Suppressor macrophage (primary cell): ENCODE measurements at regions not wholly inside any gene's neighbourhood (a gene's known extent, or its start where the extent isn't known, plus 50 kb on each side); places are given as distances from the start of the nearest gene placed in this dataset.

Experiments used
- DNase-seq, 4 experiments: peaks; one replicate each; pipeline ENCODE4 v3.0.0-alpha.2; 2020 to 2022

GRCh38 chr3:46113608-46114007, 86.3 kb upstream of the XCR1 start:
- peak in 1 of 4 experiments; percentile 2 for DNase-seq

DNA sequence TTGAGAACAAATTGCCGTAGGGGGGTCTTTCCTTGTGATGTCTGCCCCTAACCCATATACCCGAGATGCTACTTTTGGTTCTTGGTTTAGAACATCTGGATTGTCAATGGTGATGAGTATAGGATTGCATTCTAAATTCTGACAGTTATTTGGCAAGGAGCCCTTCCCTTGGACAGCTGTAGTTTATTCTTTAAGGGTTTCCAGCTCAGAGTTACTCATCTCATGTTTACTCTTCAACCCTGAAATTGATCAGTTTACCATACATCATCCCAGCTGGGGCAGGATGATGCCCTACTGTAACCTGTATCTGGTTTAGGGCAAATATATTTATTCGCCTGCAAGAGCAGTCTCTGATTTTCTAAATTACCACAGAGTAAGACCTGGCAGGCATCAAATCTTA, 85.7 kb upstream of the XCR1 start:
- DNase-seq: no peak

DNA sequence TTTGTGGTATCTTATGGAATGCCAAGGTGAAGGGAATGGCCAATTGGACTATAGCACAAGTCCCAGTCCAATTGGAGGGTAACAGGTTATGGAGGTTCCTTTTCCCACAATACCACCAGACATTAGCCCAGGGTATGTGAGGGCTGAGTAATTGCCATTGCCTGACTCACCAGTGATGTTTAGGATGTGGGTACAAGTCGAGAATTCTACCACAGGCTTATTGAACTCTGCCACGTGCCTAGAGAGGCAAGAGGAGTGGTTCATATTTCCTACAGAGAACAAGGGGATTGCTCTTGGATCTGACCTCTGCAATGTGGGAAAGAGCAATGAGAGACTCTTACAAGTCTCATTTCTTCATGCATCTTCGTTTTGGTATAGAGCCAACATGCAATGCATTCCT, 85.0 kb upstream of the XCR1 start:
- DNase-seq: peak; percentile 19 to 65 (median 44)

GRCh38 chr3:46110701-46111493, 83.6 kb upstream of the XCR1 start:
- DNase-seq: peak; percentile 91 to 97 (median 94)

- no peak for DNase-seq
These were observed 80.4 kb upstream of the XCR1 start for GRCh38 chr3:46107682-46108081.

GRCh38 chr3:46105306-46105919, 78.1 kb upstream of the XCR1 start:
- peak in 2 of 4 experiments; percentile 38 to 49 for DNase-seq

- no peak for DNase-seq
These were observed 77.4 kb upstream of the XCR1 start for GRCh38 chr3:46104706-46105105.

GRCh38 chr3:46102780-46103130, 75.5 kb upstream of the XCR1 start:
- no peak for DNase-seq

DNA sequence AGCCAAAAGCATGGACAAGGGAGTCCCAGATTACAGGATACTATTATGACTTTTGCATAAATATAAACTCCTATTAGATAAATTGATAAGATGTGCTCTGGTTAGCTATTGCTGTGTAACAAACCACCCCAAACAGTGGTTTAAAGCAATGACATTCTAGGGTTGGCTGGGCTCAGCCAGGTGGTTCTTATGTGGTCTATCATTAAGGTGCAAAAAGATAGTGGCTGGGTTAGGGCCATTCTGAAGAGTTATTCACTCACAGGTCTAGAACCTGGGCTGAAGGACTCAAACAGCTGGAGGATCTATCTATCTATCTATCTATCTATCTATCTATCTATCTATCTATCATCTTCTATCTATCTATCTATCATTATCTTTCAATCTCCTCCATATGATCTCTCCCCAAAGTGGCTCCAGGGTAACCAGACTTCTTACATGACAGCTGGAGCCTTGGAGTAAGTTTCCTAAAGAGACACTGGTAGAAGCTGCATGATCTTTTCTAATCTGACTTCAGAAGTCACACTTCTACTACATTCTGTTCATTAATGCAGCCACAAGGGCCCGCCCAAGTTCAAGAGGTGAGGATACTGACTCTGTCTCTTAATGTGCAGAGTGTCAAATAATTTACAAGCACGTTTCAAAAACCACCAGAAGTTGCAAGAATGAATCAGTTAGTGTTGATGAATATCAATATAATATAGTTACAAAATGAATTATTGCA, 74.9 kb upstream of the XCR1 start:
- DNase-seq: no peak

DNA sequence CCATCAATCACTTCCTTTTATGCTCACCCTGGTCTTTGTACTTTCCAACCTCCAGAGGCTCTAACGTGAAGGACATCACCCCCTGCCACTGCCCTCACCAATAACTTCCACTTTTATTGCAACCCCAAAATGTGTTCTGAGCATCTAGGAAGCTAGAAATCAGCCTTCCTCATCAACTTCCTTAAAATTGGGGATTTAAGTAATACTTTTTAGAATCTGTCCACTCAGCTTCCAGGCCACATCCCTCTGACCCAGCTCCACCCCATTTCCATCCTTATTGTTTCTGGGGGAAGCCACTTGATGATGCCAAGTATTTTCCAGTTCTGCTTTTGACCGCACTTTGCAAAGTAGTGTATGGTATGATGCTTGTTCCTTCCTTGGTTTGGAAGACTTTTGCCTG, 73.5 kb upstream of the XCR1 start:
- DNase-seq: peak; percentile 90 to 98 (median 94)

- peak; percentile 79 to 94 (median 92) for DNase-seq
These were observed 71.1 kb upstream of the XCR1 start for GRCh38 chr3:46098319-46098761.

GRCh38 chr3:46097691-46098241, 70.5 kb upstream of the XCR1 start:
- DNase-seq: peak; percentile 69 to 89 (median 82)

DNA sequence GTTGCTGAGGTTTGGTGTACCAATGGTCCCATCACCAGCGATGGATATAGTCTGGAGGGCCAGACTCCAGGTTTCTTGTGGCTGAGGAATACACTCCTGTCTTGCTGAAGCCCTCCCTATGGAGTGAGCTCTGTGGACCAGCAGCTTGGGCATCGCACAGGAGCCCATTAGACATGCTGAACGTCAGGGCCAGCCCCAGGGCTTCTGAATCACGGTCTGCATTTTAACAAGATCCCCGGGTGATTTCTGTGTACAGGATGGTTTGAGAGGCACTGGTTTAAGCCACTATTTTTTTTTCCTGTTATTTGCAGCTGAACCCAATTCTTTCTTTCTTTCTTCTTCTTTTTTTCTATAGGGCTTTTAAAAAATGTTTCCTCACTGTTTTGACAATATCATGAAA, 69.5 kb upstream of the XCR1 start:
- DNase-seq: no peak

GRCh38 chr3:46096336-46096735, 69.1 kb upstream of the XCR1 start:
- peak in 1 of 4 experiments; percentile 43 for DNase-seq

DNA sequence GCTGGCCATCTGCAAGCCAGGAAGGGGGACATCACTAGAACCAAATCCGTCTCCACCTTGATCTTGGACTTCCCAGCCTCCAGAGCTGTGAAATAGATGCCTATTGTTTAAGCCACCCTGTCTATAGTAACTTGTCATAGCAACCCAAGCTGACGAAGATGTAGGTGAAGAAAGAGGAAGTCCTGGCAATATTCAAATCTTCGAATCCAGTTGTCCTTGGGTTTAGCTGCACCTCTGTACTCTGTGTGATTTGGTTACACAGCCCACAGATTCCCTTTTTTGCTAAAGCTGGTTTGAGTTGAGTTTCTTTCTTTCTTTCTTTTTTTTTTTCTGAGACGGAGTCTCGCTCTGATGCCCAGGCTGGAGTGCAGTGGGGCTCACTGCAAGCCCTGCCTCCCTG, 68.0 kb upstream of the XCR1 start:
- DNase-seq: peak; percentile 70 to 92 (median 82)

DNA sequence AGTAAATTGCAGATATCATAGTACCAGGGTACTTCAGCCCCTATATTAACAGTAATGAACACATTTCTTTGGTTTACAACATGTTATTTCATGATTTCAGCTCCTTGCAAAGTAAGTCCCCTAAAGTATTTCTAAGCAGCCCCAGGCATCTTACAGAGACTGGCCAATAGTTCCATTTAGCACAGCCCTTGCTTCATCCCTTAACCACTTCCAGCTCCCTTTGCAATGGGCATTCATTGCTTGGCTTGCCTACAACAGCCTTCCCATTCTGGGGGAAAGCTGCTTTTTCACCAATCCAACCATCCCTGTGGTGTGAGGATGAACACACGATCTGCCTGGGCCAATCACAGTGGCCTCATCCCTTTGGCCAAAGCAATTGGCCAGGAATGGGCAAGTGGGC, 67.2 kb upstream of the XCR1 start:
- no peak for DNase-seq

- DNase-seq: no peak
These were observed 66.7 kb upstream of the XCR1 start for GRCh38 chr3:46093966-46094365.

GRCh38 chr3:46093327-46093942, 66.2 kb upstream of the XCR1 start:
- peak in 1 of 4 experiments; percentile 65 for DNase-seq

GRCh38 chr3:46092702-46093080, 65.4 kb upstream of the XCR1 start:
- no peak for DNase-seq

DNA sequence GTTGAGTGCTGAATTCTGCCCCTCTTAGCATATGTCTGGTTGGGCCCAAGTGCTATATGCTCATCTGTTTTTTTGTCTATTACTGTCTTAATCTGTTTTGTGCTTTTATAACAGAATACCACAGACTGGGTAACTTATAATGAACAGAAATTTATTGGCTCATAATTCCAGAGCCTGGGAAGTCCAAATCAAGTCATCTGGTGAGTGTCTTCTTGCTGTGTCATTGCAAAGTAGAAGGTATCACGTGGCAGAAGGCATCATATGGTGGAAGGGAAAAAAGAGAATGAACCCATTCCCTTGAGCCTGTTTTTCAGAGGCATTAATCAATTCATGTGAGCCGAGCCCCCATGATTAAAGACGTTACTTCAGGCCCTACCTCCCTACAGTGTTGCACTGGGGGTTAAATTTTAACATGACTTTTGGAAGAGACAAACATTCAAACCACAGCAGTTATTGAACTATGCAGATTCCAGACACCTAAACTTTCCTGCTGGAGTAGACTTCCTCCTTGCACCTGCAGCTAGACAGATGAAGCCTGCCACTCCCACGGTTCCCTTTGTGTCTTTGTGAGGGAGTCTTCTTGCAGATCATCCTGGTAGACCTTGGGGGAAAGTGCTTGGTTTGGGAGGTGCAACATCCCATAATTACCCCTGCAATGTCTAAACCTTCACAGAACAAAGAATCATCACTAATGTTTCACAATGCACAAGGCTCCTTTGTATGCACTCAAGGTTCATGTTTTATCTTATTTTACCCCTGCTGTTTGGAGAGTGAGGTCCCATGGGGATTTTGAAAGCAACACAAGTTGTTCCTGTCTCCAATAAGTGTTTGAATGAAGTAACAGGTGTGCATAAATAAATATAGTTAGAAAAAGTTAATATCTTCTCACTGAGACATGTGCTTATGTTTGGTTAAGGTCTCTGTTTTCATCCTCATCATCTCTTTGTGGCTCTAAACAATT, 64.7 kb upstream of the XCR1 start:
- DNase-seq: peak in 1 of 4 experiments; percentile 45

DNA sequence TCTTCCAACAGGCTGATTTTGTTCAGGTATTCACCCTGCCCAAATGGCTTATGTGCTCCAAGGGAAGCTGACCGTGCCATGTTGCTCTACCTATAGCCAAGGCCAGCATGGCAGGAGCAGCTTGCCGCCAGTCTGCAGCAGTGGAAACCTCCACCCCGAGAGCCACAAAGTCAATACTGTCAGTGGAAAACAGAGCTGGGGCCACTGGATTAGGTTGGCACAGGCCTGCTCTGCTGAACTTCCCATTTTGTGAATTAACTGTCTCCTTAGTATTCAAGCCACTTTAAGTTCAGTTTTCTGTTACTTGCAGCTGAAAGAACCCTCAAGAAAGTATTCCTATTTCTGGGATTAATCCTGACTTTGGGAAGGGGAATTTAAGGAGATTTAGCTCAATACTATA, 63.8 kb upstream of the XCR1 start:
- peak; percentile 61 to 78 (median 72) for DNase-seq

- DNase-seq: peak; percentile 78 to 91 (median 84)
These were observed 62.9 kb upstream of the XCR1 start for GRCh38 chr3:46090161-46090591.
